HEK293T (cell line): ENCODE measurements at regions not wholly inside any gene's neighbourhood (a gene's known extent, or its start where the extent isn't known, plus 50 kb on each side); places are given as distances from the start of the nearest gene placed in this dataset.

Experiments
- CTCF ChIA-PET: fragments of 350-600 bp; formaldehyde crosslinking; extraction: SDS; loops from one replicate; lab custom pipeline; 2021; ENCODE audit warnings: antibody characterized with exemption, inconsistent platforms; lab: Yijun Ruan, JAX
- POLR2A ChIA-PET: fragments of 350-600 bp; formaldehyde crosslinking; extraction: SDS; loops from one replicate; lab custom pipeline; 2020; ENCODE audit warnings: antibody characterized with exemption, inconsistent platforms; lab: Yijun Ruan, JAX
- DNase-seq: peaks from one replicate; pipeline ENCODE4 v3.0.0; 2012; ENCODE audit warnings: mixed read lengths; ENCODE audit errors: extremely low spot score
- ARNT ChIP-seq: fragments of 450-650 bp; IDR thresholded peaks from 2 replicates; pipeline ENCODE4 v1.6.1; 2017; ENCODE audit warnings: mild to moderate bottlenecking
- BHLHE40 ChIP-seq: fragments of 450-650 bp; IDR thresholded peaks from 2 replicates; pipeline ENCODE4 v1.6.1; 2016; ENCODE audit warnings: mild to moderate bottlenecking, moderate library complexity, borderline replicate concordance
- CTBP1 ChIP-seq: fragments of 450-650 bp; IDR thresholded peaks from 2 replicates; pipeline ENCODE4 v1.6.1; 2016; ENCODE audit warnings: borderline replicate concordance
- ELF4 ChIP-seq: fragments of 450-650 bp; IDR thresholded peaks from 2 replicates; pipeline ENCODE4 v1.6.1; 2017; ENCODE audit warnings: antibody characterized with exemption
- FOXA1 ChIP-seq: fragments of 450-650 bp; IDR thresholded peaks from 2 replicates; pipeline ENCODE4 v1.6.1; 2016; ENCODE audit warnings: mild to moderate bottlenecking
- FOXK2 ChIP-seq: fragments of 450-650 bp; IDR thresholded peaks from 2 replicates; pipeline ENCODE4 v1.6.1; 2016; ENCODE audit warnings: mild to moderate bottlenecking
- FOXM1 ChIP-seq: fragments of 450-650 bp; IDR thresholded peaks from 2 replicates; pipeline ENCODE4 v1.6.1; 2017; ENCODE audit warnings: mild to moderate bottlenecking, borderline replicate concordance
- HDGF ChIP-seq: fragments of 450-650 bp; IDR thresholded peaks from 2 replicates; pipeline ENCODE4 v1.6.1; 2017; ENCODE audit warnings: antibody characterized with exemption, borderline replicate concordance
- L3MBTL2 ChIP-seq: fragments of 450-650 bp; conservative IDR thresholded peaks from 2 replicates; pipeline ENCODE4 v1.6.1; 2016; ENCODE audit warnings: mild to moderate bottlenecking
- LEF1 ChIP-seq: fragments of 450-650 bp; IDR thresholded peaks from 2 replicates; pipeline ENCODE4 v1.6.1; 2017; ENCODE audit warnings: mild to moderate bottlenecking, borderline replicate concordance
- NFRKB ChIP-seq: fragments of 450-650 bp; IDR thresholded peaks from 2 replicates; pipeline ENCODE4 v1.6.1; 2016; ENCODE audit warnings: mild to moderate bottlenecking, moderate library complexity
- PKNOX1 ChIP-seq: fragments of 450-650 bp; IDR thresholded peaks from 2 replicates; pipeline ENCODE4 v1.6.1; 2016
- SP1 ChIP-seq: fragments of 450-650 bp; IDR thresholded peaks from 2 replicates; pipeline ENCODE4 v1.6.1; 2017
- SUZ12 ChIP-seq: fragments of 450-650 bp; IDR thresholded peaks from 2 replicates; pipeline ENCODE4 v1.6.1; 2016; ENCODE audit warnings: mild to moderate bottlenecking
- TARDBP ChIP-seq: fragments of 450-650 bp; IDR thresholded peaks from 2 replicates; pipeline ENCODE4 v1.6.1; 2016
- ZNF384 ChIP-seq: fragments of 450-650 bp; IDR thresholded peaks from 2 replicates; pipeline ENCODE4 v1.6.1; 2016

GRCh38 chr4:32847461-32847860 lies 2127.3 kb downstream of the PCDH7 start:
- ChIA-PET CTCF (no interaction called here), POLR2A (no interaction called here)
- TF ChIP-seq NFRKB (no peak), ARNT (no peak), BHLHE40 (no peak), TARDBP (no peak), SUZ12 (no peak)
- no peak for DNase-seq

DNA sequence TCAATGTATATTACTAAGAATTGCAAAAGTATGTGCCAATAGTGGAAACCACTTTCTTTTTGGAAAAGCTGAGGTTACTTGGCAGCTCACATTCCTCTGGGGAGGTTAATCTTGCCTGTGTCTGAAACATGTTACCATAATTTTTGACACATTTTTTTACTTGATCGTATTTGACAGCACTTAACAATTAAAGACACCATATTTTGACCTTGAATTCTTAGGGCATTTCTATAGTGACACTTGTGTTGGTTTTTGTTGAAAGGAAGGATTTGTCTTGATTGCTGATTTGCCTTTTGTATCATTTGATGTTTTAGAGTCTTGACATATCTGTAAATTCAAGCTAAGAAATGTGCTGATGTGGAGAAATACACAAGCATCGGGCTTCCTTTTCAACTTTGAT lies 2135.5 kb downstream of the PCDH7 start:
- no peak for DNase-seq
- ChIA-PET POLR2A (no interaction called here), CTCF (no interaction called here)
- TF ChIP-seq BHLHE40: no peak
- no peak for TF ChIP-seq L3MBTL2
- no peak for TF ChIP-seq ELF4
- TF ChIP-seq SUZ12: no peak
- TF ChIP-seq TARDBP: no peak
- no peak for TF ChIP-seq NFRKB
- TF ChIP-seq FOXM1: no peak
- TF ChIP-seq ARNT: no peak
- no peak for TF ChIP-seq SP1

GRCh38 chr4:32858361-32858760 lies 2138.2 kb downstream of the PCDH7 start:
- TF ChIP-seq SP1 (no peak), CTBP1 (no peak), SUZ12 (no peak), FOXA1 (no peak), FOXM1 (no peak), ARNT (no peak), FOXK2 (no peak), ZNF384 (no peak), ELF4 (no peak), BHLHE40 (no peak)
- POLR2A ChIA-PET: no interaction called here
- CTCF ChIA-PET: no interaction called here
- no peak for DNase-seq

GRCh38 chr4:32858971-32859370 lies 2138.8 kb downstream of the PCDH7 start:
- CTCF ChIA-PET: no interaction called here
- no peak for TF ChIP-seq ZNF384
- TF ChIP-seq PKNOX1: no peak
- TF ChIP-seq FOXK2: no peak
- no peak for TF ChIP-seq ARNT
- TF ChIP-seq SUZ12: no peak
- TF ChIP-seq FOXA1: no peak
- no peak for TF ChIP-seq NFRKB
- no peak for TF ChIP-seq ELF4
- no peak for TF ChIP-seq HDGF
- TF ChIP-seq BHLHE40: no peak
- TF ChIP-seq CTBP1: no peak
- TF ChIP-seq SP1: no peak
- TF ChIP-seq LEF1: no peak
- TF ChIP-seq L3MBTL2: no peak
- no peak for TF ChIP-seq FOXM1
- no peak for TF ChIP-seq TARDBP
- no peak for DNase-seq
- POLR2A ChIA-PET: no interaction called here

- ChIA-PET CTCF (no interaction called here), POLR2A (no interaction called here)
- DNase-seq: no peak
- TF ChIP-seq PKNOX1 (no peak), ARNT (no peak), FOXK2 (no peak), SUZ12 (no peak), HDGF (no peak), ZNF384 (no peak), LEF1 (no peak), NFRKB (no peak)
Observed at GRCh38 chr4:32864713-32865351, 2144.7 kb downstream of the PCDH7 start.

GRCh38 chr4:32876546-32876945 lies 2156.4 kb downstream of the PCDH7 start:
- DNase-seq: no peak
- TF ChIP-seq ARNT (no peak), FOXA1 (no peak), SUZ12 (no peak), HDGF (no peak), SP1 (no peak), BHLHE40 (no peak), NFRKB (no peak), ELF4 (no peak), FOXK2 (no peak), ZNF384 (no peak), FOXM1 (no peak), LEF1 (no peak), L3MBTL2 (no peak), TARDBP (no peak), PKNOX1 (no peak), CTBP1 (no peak)
- CTCF ChIA-PET: no interaction called here
- POLR2A ChIA-PET: no interaction called here
